Tibial nerve (tissue), 4 donors: ENCODE measurements at regions not wholly inside any gene's neighbourhood (a gene's known extent, or its start where the extent isn't known, plus 50 kb on each side); places are given as distances from the start of the nearest gene placed in this dataset.

Experiments
- DNase-seq, 2 donors: peaks; one replicate each; pipeline ENCODE4 v3.0.0-alpha.2; 2019; ENCODE audit warnings: low spot score in 2 of 2
- H3K27ac ChIP-seq, 4 donors: fragments of 200-600 bp; sonication (generic) in 3 of 4; one replicate each; pipeline ENCODE4 v1.5.1; 2017 to 2019; ENCODE audit warnings: mild to moderate bottlenecking in 1 of 4
- H3K27me3 ChIP-seq, 2 donors: fragments of 200-600 bp; sonication (generic) in 1 of 2; one replicate each; pipeline versions ENCODE4 v1.5.1 to v1.6.0; 2017 to 2019
- H3K36me3 ChIP-seq, 3 donors: fragments of 200-600 bp; sonication (generic); one replicate each; pipeline ENCODE4 v1.5.1; 2018 to 2019
- H3K4me1 ChIP-seq, 4 donors: fragments of 200-600 bp; sonication (generic) in 3 of 4; one replicate each; pipeline ENCODE4 v1.5.1; 2017 to 2019
- H3K4me3 ChIP-seq, 4 donors: fragments of 200-600 bp; sonication (generic) in 3 of 4; one replicate each; pipeline ENCODE4 v1.5.1; 2017 to 2019; ENCODE audit warnings: mild to moderate bottlenecking in 1 of 4, moderate library complexity in 1 of 4
- H3K9me3 ChIP-seq, 4 donors: fragments of 200-600 bp; sonication (generic) in 3 of 4; one replicate each; pipeline ENCODE4 v1.5.1; 2017 to 2019
- CTCF ChIP-seq, 5 experiments: fragments of 200-600 bp in 3 of 5; fragments of 450-650 bp in 2 of 5; sonication (generic) in 3 of 5; IDR thresholded peaks; one replicate each; pipeline ENCODE4 v1.5.1; 2016 to 2019; ENCODE audit warnings: antibody characterized with exemption in 5 of 5, mild to moderate bottlenecking in 3 of 5, moderate library complexity in 2 of 5
- EP300 ChIP-seq, 2 donors: sonication (generic); formaldehyde crosslinking; IDR thresholded peaks; one replicate each; pipeline ENCODE4 v1.6.1; 2017; ENCODE audit warnings: antibody characterized with exemption in 2 of 2, mild to moderate bottlenecking in 1 of 2
- POLR2A ChIP-seq, 2 donors: fragments of 450-650 bp; IDR thresholded peaks; one replicate each; pipeline ENCODE4 v1.6.1; 2017; ENCODE audit warnings: antibody characterized with exemption in 2 of 2, mild to moderate bottlenecking in 2 of 2, moderate library complexity in 2 of 2
- WGBS, 2 donors: methylation state at CpG; one replicate each; pipeline ENCODE4 v1.1.5; 2018; 5-methylcytosine and 5-hydroxymethylcytosine counted together

GRCh38 chr10:2989292-2989947 is 77.9 kb upstream of the PFKP start:
- H3K27ac ChIP-seq, result no peak overlapping the region
- no peaks in the 10 kb centered on the region for H3K36me3 ChIP-seq
- peaks cover 0 to 12% of the 10 kb centered on the region in 2 donors for H3K27me3 ChIP-seq
- 92 to 96% methylated on average over 4 of the region's 4 CpGs for WGBS, 2 donors
- DNase-seq, result no peak
- no peak overlapping the region for H3K4me3 ChIP-seq
- H3K9me3 ChIP-seq, result peaks cover 0 to 12% (median 2%) of the 10 kb centered on the region in 4 donors
- peaks cover 0 to 20% (median 3%) of the 10 kb centered on the region in 4 donors for H3K4me1 ChIP-seq
- no peak for TF ChIP-seq CTCF (IDR thresholded peaks at IDR 0.05)
- TF ChIP-seq EP300 (IDR thresholded peaks at IDR 0.05), result no peak
- no peak for TF ChIP-seq POLR2A (IDR thresholded peaks at IDR 0.05)

- peaks cover 0 to 17% (median 3%) of the 10 kb centered on the region in 4 donors for H3K4me1 ChIP-seq
- no peaks in the 10 kb centered on the region for H3K36me3 ChIP-seq
- no peak for TF ChIP-seq POLR2A (IDR thresholded peaks at IDR 0.05)
- H3K27me3 ChIP-seq, result peaks cover 0 to 14% of the 10 kb centered on the region in 2 donors
- no peak for DNase-seq
- no peak overlapping the region for H3K4me3 ChIP-seq
- H3K9me3 ChIP-seq, result peaks cover 0 to 12% (median 2%) of the 10 kb centered on the region in 4 donors
- 44 to 47% methylated on average over 2 of the region's 2 CpGs for WGBS, 2 donors
- peak overlapping the region in 1 of 4 donors; percentile 63 for H3K27ac ChIP-seq
These were observed 80.1 kb upstream of the PFKP start for GRCh38 chr10:2987185-2987768.

- Histone ChIP-seq H3K9me3 (peaks cover 0 to 12% (median 2%) of the 10 kb centered on the region in 4 donors), H3K36me3 (no peaks in the 10 kb centered on the region), H3K4me1 (peaks cover 0 to 17% (median 3%) of the 10 kb centered on the region in 4 donors), H3K4me3 (peak overlapping the region in 1 of 4 donors; percentile 13), H3K27ac (peak overlapping the region in 2 of 4 donors; percentile 45 to 63), H3K27me3 (peaks cover 0 to 14% of the 10 kb centered on the region in 2 donors)
- TF ChIP-seq CTCF (IDR thresholded peaks at IDR 0.05) (no peak), EP300 (IDR thresholded peaks at IDR 0.05) (no peak), POLR2A (IDR thresholded peaks at IDR 0.05) (no peak)
- 23 to 24% methylated on average over 11 of the region's 11 CpGs for WGBS, 2 donors
- DNase-seq, result peak in 1 of 2 donors; percentile 17
These were observed 81.0 kb upstream of the PFKP start for GRCh38 chr10:2986391-2986801.

- WGBS, 2 donors, result 29 to 34% methylated on average over 11 of the region's 11 CpGs
- H3K9me3 ChIP-seq, result peaks cover 0 to 12% (median 2%) of the 10 kb centered on the region in 4 donors
- TF ChIP-seq POLR2A (IDR thresholded peaks at IDR 0.05), result no peak
- no peak for TF ChIP-seq EP300 (IDR thresholded peaks at IDR 0.05)
- no peak for TF ChIP-seq CTCF (IDR thresholded peaks at IDR 0.05)
- peaks cover 0 to 14% of the 10 kb centered on the region in 2 donors for H3K27me3 ChIP-seq
- no peaks in the 10 kb centered on the region for H3K36me3 ChIP-seq
- peaks cover 0 to 17% (median 3%) of the 10 kb centered on the region in 4 donors for H3K4me1 ChIP-seq
- H3K4me3 ChIP-seq, result peak overlapping the region in 1 of 4 donors; percentile 13
- H3K27ac ChIP-seq, result peak overlapping the region in 2 of 4 donors; percentile 45 to 63
- no peak for DNase-seq
These were observed 81.6 kb upstream of the PFKP start for GRCh38 chr10:2985729-2986232.

- TF ChIP-seq EP300 (IDR thresholded peaks at IDR 0.05) (no peak), POLR2A (IDR thresholded peaks at IDR 0.05) (no peak), CTCF (IDR thresholded peaks at IDR 0.05) (no peak)
- Histone ChIP-seq H3K36me3 (no peaks in the 10 kb centered on the region), H3K9me3 (peaks cover 0 to 10% (median 2%) of the 10 kb centered on the region in 4 donors), H3K4me1 (peaks cover 0 to 17% (median 3%) of the 10 kb centered on the region in 4 donors), H3K27me3 (peaks cover 0 to 14% of the 10 kb centered on the region in 2 donors), H3K4me3 (no peak overlapping the region), H3K27ac (no peak overlapping the region)
- 66 to 83% methylated on average over 10 of the region's 10 CpGs for WGBS, 2 donors
- no peak for DNase-seq
These were observed 82.7 kb upstream of the PFKP start for GRCh38 chr10:2984682-2985081.
